ENCODE measurements at regions not wholly inside any gene's neighbourhood (a gene's known extent, or its start where the extent isn't known, plus 50 kb on each side); places are given as distances from the start of the nearest gene placed in this dataset.

DNA sequence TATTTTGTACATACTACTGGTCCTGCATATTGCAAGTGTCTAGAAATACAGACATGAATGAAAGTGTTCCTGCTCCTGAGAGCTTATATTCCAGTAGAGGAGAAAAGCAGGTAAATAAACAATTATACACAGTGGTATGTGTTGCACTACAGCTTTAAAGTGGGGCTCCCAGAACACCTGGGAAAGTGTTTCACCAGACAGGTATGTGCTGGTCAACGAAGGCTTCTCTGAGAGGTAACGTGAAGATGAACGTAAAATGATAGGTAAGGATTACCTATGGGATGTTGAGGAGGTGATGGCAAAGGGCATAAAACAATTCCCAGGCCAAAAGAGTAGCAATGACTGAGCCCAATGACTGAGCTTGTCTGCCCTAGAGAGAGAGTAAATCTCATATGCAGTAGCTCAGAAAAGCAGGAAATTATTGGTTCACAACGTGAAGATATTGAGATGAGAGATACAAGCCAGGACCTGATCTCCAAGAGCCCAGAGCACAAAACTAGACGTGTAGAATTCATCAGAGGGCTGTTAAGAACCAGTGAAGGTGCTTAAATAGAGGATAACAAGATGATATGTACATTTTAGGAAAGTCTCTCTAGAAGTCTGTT is 459.1 kb upstream of the BCHE start (continued):
- TF ChIP-seq GABPA (IDR thresholded peaks at IDR 0.05; ENCODE audit: low read depth) (no peak), POLR2AphosphoS5 (IDR thresholded peaks at IDR 0.05; ENCODE audit: low read depth, low read length) (no peak), JUND (IDR thresholded peaks at IDR 0.05) (no peak), RFX5 (IDR thresholded peaks at IDR 0.05; ENCODE audit: low read length) (no peak)

- no peak overlapping the region for H3K27ac ChIP-seq (ENCODE audit: low read depth in 2 of 2, low read length in 1 of 2)
- no peak overlapping the region for H3K4me2 ChIP-seq
- POLR2A ChIA-PET, result no interaction called here
- H3K4me1 ChIP-seq (ENCODE audit: control insufficient read depth in 1 of 2, insufficient read depth in 2 of 2, low read depth in 1 of 2, low read length in 1 of 2), result no peaks in the 10 kb centered on the region
- no peaks in the 10 kb centered on the region for H3K36me3 ChIP-seq (replicated peaks in 1 of 2; ENCODE audit: control insufficient read depth in 1 of 2, insufficient read depth in 2 of 2, low read length in 1 of 2)
- CTCF ChIA-PET, result no interaction called here
- no peaks in the 10 kb centered on the region for H3K9me2 ChIP-seq
- no peaks in the 10 kb centered on the region for H4K20me1 ChIP-seq (ENCODE audit: insufficient read depth)
- DNase-seq, result no peak
- H3K9ac ChIP-seq, result no peak overlapping the region
- no peak overlapping the region for H2AFZ ChIP-seq (ENCODE audit: low read depth)
- H3K9me3 ChIP-seq, result no peaks in the 10 kb centered on the region
- H3K79me2 ChIP-seq (ENCODE audit: insufficient read depth), result no peaks in the 10 kb centered on the region
- no peak overlapping the region for H3K4me3 ChIP-seq (ENCODE audit: low read depth in 2 of 2, low read length in 1 of 2)
- no peaks in the 10 kb centered on the region for H3K27me3 ChIP-seq (ENCODE audit: insufficient read depth)
- 7% methylated on average over 5 of the region's 5 CpGs for WGBS (ENCODE audit: low lambda C conversion rate)
- no peaks in the 10 kb centered on the region for H3F3A ChIP-seq (replicated peaks; ENCODE audit: insufficient read depth)
- TF ChIP-seq, protein P1, sequence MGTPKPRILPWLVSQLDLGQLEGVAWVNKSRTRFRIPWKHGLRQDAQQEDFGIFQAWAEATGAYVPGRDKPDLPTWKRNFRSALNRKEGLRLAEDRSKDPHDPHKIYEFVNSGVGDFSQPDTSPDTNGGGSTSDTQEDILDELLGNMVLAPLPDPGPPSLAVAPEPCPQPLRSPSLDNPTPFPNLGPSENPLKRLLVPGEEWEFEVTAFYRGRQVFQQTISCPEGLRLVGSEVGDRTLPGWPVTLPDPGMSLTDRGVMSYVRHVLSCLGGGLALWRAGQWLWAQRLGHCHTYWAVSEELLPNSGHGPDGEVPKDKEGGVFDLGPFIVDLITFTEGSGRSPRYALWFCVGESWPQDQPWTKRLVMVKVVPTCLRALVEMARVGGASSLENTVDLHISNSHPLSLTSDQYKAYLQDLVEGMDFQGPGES (IDR thresholded peaks at IDR 0.05; ENCODE audit: low read depth, low read length), result no peak
- no peak for TF ChIP-seq TCF12 (IDR thresholded peaks at IDR 0.05)
- no peak for TF ChIP-seq REST (IDR thresholded peaks at IDR 0.05; ENCODE audit: low read depth, low read length)
- TF ChIP-seq RFX5 (IDR thresholded peaks at IDR 0.05; ENCODE audit: low read length), result no peak
- no peak for TF ChIP-seq EP300 (IDR thresholded peaks at IDR 0.05; ENCODE audit: borderline replicate concordance in 1 of 2, low read depth in 1 of 2, low read length in 1 of 2)
- TF ChIP-seq SIN3A (IDR thresholded peaks at IDR 0.05; ENCODE audit: borderline replicate concordance, low read depth, low read length), result no peak
- TF ChIP-seq SMC3 (IDR thresholded peaks at IDR 0.05; ENCODE audit: low read depth, low read length), result no peak
- TF ChIP-seq RXRA (IDR thresholded peaks at IDR 0.05; ENCODE audit: borderline replicate concordance, low read depth), result no peak
- TF ChIP-seq FOSL2 (IDR thresholded peaks at IDR 0.05; ENCODE audit: borderline replicate concordance, low read depth), result no peak
- TF ChIP-seq, protein P2, sequence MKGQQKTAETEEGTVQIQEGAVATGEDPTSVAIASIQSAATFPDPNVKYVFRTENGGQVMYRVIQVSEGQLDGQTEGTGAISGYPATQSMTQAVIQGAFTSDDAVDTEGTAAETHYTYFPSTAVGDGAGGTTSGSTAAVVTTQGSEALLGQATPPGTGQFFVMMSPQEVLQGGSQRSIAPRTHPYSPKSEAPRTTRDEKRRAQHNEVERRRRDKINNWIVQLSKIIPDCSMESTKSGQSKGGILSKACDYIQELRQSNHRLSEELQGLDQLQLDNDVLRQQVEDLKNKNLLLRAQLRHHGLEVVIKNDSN (IDR thresholded peaks at IDR 0.05; ENCODE audit: borderline replicate concordance, low read depth), result no peak
- no peak for TF ChIP-seq MEF2A (IDR thresholded peaks at IDR 0.05; ENCODE audit: borderline replicate concordance, low read depth)
- TF ChIP-seq, protein P3, sequence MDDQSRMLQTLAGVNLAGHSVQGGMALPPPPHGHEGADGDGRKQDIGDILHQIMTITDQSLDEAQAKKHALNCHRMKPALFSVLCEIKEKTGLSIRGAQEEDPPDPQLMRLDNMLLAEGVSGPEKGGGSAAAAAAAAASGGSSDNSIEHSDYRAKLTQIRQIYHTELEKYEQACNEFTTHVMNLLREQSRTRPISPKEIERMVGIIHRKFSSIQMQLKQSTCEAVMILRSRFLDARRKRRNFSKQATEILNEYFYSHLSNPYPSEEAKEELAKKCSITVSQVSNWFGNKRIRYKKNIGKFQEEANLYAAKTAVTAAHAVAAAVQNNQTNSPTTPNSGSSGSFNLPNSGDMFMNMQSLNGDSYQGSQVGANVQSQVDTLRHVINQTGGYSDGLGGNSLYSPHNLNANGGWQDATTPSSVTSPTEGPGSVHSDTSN (IDR thresholded peaks at IDR 0.05), result no peak
- TF ChIP-seq ELF1 (IDR thresholded peaks at IDR 0.05), result no peak
- TF ChIP-seq EZH2phosphoT487 (IDR thresholded peaks at IDR 0.05; ENCODE audit: borderline replicate concordance, low read depth), result no peak
- no peak for TF ChIP-seq FOXJ3 (CRISPR knock-in tag; IDR thresholded peaks at IDR 0.05)
- TF ChIP-seq GABPA (IDR thresholded peaks at IDR 0.05; ENCODE audit: low read depth), result no peak
- TF ChIP-seq TAF1 (IDR thresholded peaks at IDR 0.05; ENCODE audit: borderline replicate concordance, low read depth, low read length), result no peak
- TF ChIP-seq USF2 (IDR thresholded peaks at IDR 0.05; ENCODE audit: borderline replicate concordance, low read depth, low read length), result no peak
- no peak for TF ChIP-seq TEAD4 (IDR thresholded peaks at IDR 0.05; ENCODE audit: borderline replicate concordance, insufficient read depth)
Observed at GRCh38 chr3:166291186-166291955, 454.1 kb upstream of the BCHE start.
